Activated T-helper 1 cell treated with anti-CD3 and anti-CD28 coated beads, Interleukin-2, amount 50 U/mL, for 16 hours (primary cell): ENCODE measurements at regions not wholly inside any gene's neighbourhood (a gene's known extent, or its start where the extent isn't known, plus 50 kb on each side); places are given as distances from the start of the nearest gene placed in this dataset.

Experiments
- DNase-seq, 2 donors: peaks; one replicate each; pipeline ENCODE4 v3.0.0-alpha.2; 2020; ENCODE audit warnings: low read depth in 1 of 2, low spot score in 1 of 2

- no peak for DNase-seq
Measured at GRCh38 chr2:48135797-48136196, 178.7 kb upstream of the FOXN2 start.

- DNase-seq, result no peak
Measured at GRCh38 chr2:48137829-48138228, 176.7 kb upstream of the FOXN2 start.

- DNase-seq, result no peak
Measured at GRCh38 chr2:48138898-48139297, 175.6 kb upstream of the FOXN2 start.

GRCh38 chr2:48140586-48140985 lies 173.9 kb upstream of the FOXN2 start:
- no peak for DNase-seq

GRCh38 chr2:48144777-48145176 lies 169.7 kb upstream of the FOXN2 start:
- DNase-seq, result no peak

- no peak for DNase-seq
Measured at GRCh38 chr2:48145845-48146452, 168.5 kb upstream of the FOXN2 start.

- no peak for DNase-seq
Measured at GRCh38 chr2:48146552-48146951, 167.9 kb upstream of the FOXN2 start.

GRCh38 chr2:48147719-48148118 lies 166.8 kb upstream of the FOXN2 start:
- DNase-seq, result no peak

- no peak for DNase-seq
Measured at GRCh38 chr2:48148841-48149430, 165.5 kb upstream of the FOXN2 start.

- no peak for DNase-seq
Measured at GRCh38 chr2:48157150-48157549, 157.3 kb upstream of the FOXN2 start.

- DNase-seq, result no peak
Measured at GRCh38 chr2:48161628-48162027, 152.9 kb upstream of the FOXN2 start.

- no peak for DNase-seq
Measured at GRCh38 chr2:48162742-48163141, 151.7 kb upstream of the FOXN2 start.

- DNase-seq, result no peak
Measured at GRCh38 chr2:48165070-48165753, 149.3 kb upstream of the FOXN2 start.

- no peak for DNase-seq
Measured at GRCh38 chr2:48169141-48169592, 145.3 kb upstream of the FOXN2 start.

GRCh38 chr2:48170281-48170680 lies 144.2 kb upstream of the FOXN2 start:
- no peak for DNase-seq

GRCh38 chr2:48173141-48173540 lies 141.3 kb upstream of the FOXN2 start:
- no peak for DNase-seq

GRCh38 chr2:48174503-48174902 lies 140.0 kb upstream of the FOXN2 start:
- DNase-seq, result no peak

- no peak for DNase-seq
Measured at GRCh38 chr2:48175254-48175653, 139.2 kb upstream of the FOXN2 start.

GRCh38 chr2:48175656-48176055 lies 138.8 kb upstream of the FOXN2 start:
- no peak for DNase-seq

GRCh38 chr2:48176876-48177275 lies 137.6 kb upstream of the FOXN2 start:
- no peak for DNase-seq

GRCh38 chr2:48178611-48179010 lies 135.9 kb upstream of the FOXN2 start:
- DNase-seq, result no peak

GRCh38 chr2:48180557-48180956 lies 133.9 kb upstream of the FOXN2 start:
- DNase-seq, result no peak

- DNase-seq, result no peak
Measured at GRCh38 chr2:48183276-48183675, 131.2 kb upstream of the FOXN2 start.
